GM18507 (cell line): ENCODE measurements at regions not wholly inside any gene's neighbourhood (a gene's known extent, or its start where the extent isn't known, plus 50 kb on each side); places are given as distances from the start of the nearest gene placed in this dataset.
A peak's percentile ranks its signal among the peaks of the same experiment; 100 is the strongest.

ENCODE experiments used
- DNase-seq: peaks from one replicate; pipeline ENCODE4 v3.0.0; 2011; ENCODE audit warnings: low read depth; ENCODE audit not compliant: insufficient read length; ENCODE audit errors: extremely low spot score
- FAIRE-seq: peaks from 2 replicates; lab custom pipeline; 2011; peaks lifted over from hg19 to GRCh38; lab: Jason Lieb, UNC

DNA sequence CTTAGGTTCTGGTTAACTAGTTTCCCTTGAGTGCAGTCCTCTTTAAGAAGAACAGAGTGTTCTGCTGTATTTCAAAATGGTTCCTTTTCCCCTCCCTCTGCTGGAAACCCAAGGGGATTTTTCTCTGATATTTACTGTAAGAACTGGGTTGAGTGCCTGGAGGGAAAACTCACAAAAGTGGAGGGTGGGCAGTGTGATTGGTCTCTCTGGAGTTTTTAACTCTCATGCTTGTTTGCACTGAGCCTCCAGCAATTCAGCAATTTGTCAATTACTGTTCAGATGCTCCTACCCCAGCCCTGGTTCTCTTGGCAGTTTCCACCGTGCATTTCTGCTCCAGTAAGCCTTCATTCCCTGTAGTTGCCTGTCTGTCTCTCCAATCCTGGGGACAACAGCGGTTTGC, 273.4 kb upstream of the SORCS1 start:
- no peak for DNase-seq
- FAIRE-seq, result no peak

DNA sequence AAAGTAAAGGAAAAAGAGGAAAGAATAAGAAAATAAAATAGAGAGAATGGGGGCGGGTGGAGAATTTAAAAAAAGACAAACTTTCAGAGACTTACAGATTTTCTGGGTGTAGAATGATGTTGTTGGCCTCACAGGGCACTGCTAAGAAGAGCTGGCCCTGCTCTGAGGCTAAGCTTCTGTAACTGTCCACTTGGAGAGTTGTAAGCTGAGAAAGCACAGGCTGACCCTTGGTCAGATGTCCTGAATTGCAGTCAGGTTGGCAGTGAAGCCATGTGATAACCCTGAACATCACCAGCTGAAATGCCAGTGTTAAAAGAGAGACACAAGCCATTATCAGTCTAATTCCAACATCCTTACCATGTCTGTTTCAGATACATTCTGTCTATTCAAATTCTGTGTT, 272.1 kb upstream of the SORCS1 start:
- DNase-seq, result no peak
- no peak for FAIRE-seq

DNA sequence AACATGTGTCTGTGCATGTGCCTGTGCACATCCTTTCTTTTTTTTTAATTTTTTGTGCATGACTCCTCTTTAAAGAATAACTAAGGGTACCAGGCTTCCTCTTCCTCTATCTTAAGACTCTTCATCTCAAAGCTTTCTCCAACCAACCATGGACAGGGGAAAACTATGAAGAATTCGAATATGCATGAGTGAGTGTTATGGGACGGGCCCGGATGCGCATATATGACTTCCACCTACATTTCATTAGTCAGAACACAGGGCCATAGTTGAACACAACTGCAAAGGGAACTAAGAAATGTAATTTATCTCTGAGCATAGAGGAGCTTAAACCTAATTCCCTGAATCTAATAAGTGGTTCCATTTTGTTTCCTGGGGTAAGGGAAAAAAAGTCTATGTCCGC, 270.3 kb upstream of the SORCS1 start:
- no peak for DNase-seq
- FAIRE-seq, result no peak

DNA sequence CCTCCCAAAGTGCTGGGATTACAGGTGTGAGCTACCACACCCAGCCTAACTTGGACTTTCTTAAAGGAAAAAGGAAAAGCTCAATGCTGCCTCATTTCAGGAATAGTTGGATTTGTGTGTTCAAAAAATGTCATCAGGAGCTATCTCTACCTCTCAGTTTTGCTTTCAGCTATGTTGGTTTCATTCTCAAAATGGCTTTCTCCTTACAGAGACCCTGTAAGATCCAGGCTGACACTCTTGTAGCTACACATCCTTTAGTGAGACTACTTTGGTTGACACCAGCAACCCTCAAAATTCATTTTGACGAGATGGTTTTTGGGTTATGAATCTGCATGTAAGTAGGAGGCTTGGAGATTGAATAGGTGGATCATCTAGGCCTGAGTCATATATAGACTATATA, 269.7 kb upstream of the SORCS1 start:
- FAIRE-seq, result no peak

DNA sequence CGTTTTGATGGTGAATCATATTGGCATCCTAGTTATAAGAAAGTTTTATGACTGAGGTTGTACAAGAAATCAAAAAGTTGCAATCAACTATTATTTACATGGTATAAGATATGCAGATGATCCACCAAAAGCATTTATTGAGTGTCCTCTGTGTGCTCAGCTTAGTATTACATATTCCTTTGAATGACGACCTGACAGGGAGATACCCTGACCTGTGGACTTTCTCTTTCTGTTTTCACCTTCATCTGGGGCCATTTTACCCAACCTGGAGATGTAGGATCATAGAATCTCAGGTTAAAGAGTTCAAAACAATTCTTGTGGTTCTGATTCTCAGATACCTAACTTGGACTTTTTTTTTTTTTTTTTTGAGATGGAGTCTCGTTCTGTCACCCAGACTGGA, 269.1 kb upstream of the SORCS1 start:
- FAIRE-seq (no peak), DNase-seq (no peak)

More for the DNA sequence above, 269.7 kb upstream of the SORCS1 start:
- DNase-seq, result no peak

DNA sequence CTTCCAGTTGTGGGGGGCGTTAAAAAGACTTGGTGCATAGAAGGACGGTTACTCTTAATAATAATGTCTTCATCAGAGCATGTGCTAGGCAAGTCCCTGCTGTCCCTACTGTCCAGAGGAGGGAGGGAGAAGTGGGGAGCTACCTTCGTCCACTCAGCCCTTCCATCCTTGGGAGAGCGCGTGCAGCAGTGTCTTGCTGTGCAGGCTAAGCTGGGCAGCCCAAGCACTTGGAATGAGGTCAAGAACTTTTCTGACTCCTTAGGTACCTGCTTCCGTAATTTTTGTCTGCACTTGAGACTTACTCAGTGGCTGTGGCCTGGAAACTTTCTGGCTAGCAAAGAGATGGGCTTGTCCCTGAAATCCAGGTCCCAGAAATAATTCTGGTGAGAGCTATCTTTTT, 265.9 kb upstream of the SORCS1 start:
- FAIRE-seq, result no peak
- no peak for DNase-seq

DNA sequence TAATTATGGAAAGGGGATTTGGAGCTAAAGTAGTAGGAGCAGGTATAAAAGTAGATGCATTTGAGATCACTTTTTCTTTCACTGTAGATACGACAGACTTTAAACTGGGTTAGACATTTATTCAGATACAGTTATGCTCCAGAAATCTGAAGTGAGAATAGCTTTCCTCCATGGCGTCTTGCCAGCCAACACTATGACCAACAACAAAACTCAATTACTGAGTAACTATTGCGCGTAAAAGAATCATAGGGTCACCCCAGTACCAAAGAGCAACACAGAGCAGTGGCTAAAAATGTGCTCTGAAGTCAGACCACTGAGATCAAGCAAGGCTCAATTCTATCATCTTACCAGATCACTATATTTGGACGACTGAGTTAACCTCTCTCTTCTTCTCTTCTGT, 262.5 kb upstream of the SORCS1 start:
- FAIRE-seq (no peak), DNase-seq (no peak)

DNA sequence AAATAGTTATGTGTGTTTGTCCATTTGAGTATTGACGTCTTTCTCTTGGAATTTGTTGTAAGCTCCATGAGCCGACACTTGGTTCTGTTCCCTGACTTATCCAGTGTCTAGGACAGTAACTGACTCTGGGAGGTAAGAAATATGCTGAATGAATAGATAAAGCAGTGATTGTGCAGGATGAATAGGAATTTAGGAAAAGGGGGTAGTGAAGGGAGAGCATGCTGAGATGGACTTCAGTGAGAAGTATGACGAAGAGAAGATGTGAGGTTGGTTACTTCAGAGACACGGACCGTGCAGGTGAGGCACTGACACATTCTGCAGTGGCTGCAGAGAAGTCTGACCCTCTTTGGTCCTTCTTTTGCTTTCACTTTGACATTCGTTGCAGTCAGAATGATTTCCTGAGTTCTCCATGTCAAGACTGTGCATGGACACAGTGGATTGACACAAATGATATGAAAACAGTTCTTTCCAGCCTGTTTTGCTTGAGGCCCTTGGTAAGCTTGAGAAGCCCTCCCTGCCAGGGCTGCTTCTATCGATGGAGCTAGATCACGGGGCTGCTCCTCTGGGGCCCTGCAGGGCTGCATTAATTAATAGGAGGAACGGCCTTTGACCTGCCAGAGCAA, 261.5 kb upstream of the SORCS1 start:
- FAIRE-seq (no peak), DNase-seq (no peak)

DNA sequence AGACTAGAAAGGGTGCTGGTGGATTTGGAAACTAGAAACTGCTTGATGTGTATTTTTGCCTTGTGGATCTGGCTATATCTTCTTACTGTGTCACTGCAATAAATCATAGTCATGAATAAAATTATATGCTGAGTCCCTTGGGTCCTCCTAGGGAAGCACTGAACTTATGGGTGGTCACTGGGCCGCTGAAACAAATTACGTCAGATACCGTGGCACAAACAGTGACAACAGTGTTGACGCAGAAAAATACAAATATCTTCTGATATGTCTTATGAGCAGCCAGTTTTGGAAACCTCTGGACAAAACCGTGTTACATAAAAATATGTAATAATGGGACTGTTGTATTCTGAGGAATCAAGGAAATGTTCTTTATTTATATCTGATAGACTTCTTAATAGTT, 260.1 kb upstream of the SORCS1 start:
- FAIRE-seq, result no peak
- no peak for DNase-seq

DNA sequence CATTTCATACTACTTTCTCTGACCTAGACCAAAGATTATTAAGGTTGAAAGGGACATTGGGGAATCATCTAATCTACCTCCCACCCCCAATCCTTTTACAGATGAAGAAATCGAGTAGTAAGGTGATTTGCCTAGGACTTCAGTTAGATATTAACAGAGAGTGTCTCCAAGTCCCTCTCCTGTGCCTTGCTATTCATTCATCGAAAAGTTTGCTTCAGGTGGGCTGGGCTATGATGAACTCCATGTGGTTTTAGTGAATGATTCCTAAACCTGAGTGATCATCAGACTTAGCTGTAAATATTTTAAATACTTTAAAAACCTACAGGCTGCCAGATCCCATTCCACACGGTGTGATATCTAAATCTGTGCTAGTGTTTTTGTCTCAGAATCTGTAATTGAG, 259.4 kb upstream of the SORCS1 start:
- FAIRE-seq (peak; percentile 38), DNase-seq (no peak)

DNA sequence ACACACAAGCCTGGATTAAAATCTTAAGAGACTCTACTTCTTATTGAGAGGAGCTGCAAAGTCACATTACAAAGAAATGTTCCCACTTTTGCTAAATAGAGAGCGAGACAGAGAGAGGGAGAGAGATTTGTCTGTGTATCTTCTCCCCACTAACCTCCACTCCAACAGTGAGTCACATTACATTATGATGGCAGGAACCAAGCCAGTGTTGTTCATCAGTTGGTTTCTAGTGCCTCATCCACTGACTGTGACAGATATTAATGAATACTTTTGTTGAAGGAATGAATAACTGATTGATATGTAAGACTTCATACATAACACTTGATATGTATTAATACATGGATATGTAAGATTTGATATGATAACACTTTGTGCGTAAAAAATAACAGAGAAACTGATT, 258.2 kb upstream of the SORCS1 start:
- DNase-seq, result no peak
- no peak for FAIRE-seq

DNA sequence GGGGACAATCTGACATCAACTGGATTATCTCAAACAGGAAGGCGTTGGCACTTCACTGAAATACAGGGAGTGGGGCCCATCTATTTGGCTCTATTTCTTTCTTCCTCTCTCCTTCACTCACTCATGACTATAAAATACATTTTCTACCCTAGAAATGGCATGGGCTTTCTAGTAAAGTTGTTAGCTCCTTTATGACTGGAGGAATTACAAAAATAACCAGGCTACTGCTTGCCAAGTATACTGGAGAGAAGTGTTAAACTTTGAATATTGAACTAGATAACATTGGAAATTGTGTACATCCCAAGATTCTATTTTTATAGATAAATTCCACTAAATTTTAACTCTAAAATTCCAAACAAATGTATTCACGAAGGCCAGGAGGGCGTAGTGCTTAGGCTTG, 255.7 kb upstream of the SORCS1 start:
- FAIRE-seq (no peak), DNase-seq (no peak)

DNA sequence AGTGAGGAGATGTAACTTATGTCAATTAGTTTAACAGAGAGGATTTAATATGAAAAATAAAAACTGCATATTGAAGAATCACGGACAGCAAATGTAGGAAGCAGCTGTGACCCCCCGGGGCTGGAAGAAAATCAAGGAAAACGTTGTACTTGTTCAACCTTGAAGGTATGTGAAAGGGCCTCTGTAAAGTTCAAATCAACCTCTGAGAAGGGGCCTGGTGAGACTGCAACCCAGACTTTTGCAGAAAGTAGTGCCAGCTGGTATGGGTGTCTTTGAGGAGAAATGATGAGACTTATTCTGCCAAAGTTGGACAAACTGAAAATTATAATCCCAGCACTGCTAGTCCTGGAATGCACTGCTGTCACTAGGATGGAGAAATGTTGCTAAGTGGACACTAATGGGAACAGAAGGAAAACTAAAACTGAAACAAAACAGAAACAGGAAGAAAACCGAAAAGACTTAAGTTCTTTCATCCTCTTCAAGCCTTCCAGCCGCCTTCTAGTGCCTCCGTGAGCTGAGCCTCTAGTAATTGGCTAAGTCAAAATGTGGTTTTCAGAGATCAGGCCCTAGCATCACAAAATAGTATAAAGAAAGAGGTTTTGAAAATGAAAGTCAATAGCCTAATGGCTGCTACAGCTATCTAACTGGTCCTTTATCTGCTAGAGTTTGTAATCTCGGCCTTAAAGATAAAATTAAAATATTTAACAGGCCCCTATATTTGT, 253.7 kb upstream of the SORCS1 start:
- no peak for FAIRE-seq
- DNase-seq, result no peak

DNA sequence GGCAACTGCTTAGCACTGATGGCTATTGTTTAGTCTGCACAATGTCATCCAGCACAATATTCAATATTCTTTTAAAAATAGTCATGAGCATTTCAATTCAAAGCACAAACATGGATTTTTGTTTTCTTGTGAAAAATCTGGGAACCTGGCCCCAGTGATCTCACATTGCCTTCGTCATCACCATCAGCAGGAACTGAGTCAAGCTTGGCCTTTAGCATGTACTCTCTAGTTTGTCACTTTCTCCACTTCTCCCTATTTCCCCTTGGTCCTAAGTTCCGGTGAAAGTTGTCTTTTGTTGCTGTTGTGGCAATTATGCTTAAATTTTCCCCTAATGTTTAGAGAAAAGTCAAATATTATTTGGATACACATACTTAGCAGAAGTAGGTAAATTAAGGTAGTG, 252.9 kb upstream of the SORCS1 start:
- DNase-seq (no peak), FAIRE-seq (no peak)

DNA sequence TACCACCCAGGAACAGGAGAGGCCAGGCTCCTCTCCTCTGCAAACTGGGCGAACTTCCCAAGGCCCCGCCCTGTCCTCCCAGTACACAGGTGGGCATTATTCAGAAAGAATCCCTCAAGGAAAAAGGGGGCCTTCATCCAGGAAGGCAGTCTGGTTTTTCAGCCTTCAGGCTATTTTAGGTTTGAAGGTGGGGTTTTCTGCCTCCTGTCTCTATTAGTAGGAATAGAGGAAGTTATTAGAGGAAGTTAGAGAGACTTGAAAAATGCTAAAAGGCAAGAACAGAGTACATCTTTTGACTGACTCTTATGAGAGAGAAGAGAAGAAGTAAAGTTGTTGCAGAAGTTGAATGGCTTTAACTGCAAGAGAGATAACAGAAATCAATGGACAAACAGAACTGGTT, 250.9 kb upstream of the SORCS1 start:
- peak; percentile 9 for FAIRE-seq

DNA sequence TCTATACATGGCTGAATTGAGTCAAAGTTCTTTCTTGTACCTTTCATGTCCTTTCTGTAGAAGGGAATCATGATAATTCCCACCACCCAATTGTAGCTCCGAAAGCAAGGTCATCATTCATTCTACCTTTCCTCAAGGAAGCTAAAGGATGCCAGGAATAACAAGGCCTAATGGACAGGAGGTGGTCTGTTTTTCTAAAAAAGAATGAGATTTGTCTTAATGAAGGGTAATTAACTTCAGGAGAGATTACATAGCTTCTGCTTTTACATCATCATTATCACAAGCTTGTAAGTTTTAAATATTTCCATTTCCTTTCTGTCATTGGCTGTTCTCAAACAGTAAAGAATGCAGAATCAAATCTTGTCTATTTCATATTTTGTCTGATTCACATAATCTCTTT, 249.5 kb upstream of the SORCS1 start:
- no peak for FAIRE-seq

More for the DNA sequence above, 250.9 kb upstream of the SORCS1 start:
- no peak for DNase-seq

DNA sequence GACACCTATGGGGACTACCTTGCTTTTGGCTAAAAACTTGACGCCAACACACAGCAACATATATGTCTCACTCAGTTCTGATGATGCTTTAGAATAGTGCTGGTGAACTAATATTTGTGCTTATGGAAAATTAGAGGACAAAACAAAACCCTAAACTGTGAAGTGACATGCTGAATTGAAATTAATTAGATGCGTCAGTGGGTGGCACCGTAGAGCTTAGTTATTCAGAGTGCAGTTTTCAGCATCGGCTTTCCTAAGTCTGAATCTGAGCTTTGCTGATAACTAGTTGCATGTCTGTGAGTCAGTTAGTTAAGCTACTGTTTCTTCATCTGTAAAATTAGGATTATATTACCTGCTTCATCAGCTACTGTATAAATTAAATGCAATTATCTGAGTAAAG, 245.0 kb upstream of the SORCS1 start:
- FAIRE-seq (peak; percentile 21), DNase-seq (no peak)

More for the DNA sequence above, 249.5 kb upstream of the SORCS1 start:
- DNase-seq, result no peak

DNA sequence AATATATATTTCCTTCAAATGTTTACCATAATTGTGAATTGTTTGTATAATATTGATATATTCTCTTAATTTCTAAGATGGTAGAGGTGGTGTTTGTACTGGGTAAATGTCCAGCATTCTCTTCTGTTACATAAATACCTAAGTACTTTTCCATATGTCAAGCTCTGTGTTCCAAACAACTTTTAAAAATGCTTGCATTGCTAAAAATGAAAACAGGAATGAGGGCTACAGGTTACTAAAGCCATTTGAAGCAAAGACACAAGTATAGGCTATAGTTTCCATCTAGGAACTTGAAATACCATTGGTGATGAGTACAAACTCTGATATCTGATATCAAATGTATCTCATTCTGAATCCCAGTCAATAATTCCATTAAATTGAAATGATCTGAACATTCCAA, 233.6 kb upstream of the SORCS1 start:
- DNase-seq (no peak), FAIRE-seq (no peak)

DNA sequence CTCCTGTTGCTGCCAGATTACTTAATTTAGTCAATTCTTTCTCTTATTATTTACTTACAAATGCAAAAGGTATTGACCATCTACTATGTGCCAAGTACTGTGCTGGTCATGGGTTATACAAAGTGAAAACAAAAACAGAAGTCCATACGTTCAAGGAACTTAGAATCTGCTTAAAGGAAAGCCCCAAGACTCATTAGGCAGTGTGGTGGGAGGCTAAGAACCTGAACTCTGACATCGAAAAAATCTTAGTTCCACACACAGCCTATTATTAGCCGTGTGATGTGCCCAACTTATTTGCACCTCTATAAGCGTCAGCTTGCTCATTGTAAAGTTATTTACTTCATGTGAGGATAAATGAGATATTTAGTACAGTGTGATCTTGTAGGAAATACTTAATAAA, 227.4 kb upstream of the SORCS1 start:
- FAIRE-seq (no peak), DNase-seq (no peak)

DNA sequence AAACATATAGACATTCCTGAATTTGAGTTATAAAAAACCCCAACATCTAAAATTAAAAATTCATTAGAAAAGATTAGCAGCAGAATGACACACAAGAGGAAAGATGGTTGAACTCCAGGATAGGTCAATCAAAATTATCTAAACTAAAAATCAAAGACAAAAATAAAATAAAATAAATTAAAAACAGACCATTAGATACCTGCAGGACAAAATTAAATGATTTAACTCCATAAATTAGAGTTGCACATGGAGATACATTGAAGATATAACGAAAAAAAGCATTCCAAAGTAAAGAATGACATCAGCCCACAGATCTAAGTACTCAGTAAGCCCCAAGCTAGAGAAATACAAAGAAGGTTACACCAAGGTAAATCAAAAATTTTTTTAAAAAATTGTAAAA, 226.1 kb upstream of the SORCS1 start:
- DNase-seq (no peak), FAIRE-seq (no peak)

DNA sequence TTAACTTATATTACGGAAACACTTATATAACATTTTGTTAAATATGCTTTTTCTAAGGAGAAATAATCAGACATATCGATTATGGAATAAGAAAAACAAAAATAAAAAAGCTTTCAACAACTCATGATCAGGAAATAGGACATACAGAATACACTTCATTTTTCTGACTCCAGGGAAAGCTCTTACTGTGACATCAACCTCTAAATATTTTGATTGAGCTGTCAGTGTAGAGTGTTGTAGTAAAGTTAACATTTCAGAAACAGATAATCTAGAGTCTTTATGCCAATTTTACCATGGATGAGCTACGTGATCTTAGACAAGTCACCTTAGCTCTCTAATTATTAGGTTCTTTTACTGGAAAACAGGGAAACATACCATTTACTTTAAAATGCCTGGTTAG, 218.9 kb upstream of the SORCS1 start:
- DNase-seq (no peak), FAIRE-seq (no peak)

DNA sequence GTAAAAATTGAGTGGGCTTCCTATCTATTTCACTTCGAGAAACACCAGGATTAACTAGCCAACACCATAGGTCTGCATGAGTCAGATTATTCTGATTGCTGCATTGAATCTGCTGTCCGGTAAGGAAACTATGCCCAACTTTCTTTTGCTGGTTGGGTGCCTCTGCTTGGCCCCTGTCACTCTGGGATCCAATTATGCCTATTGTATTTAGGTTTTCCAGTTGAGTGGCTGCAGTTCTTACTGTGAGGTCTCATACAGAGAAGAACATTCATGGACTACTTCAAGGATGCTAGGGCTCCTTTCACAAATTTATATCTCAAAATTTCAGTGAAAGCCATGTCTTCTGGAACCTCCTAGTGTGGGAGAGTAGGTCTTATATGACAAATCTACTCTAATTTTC, 215.1 kb upstream of the SORCS1 start:
- DNase-seq (no peak), FAIRE-seq (no peak)
